Stimulated activated CD8-positive, alpha-beta memory T cell treated with anti-CD3 and anti-CD28 coated beads, Interleukin-15, amount 100 ng/mL, for 4 hours (primary cell): ENCODE measurements at regions not wholly inside any gene's neighbourhood (a gene's known extent, or its start where the extent isn't known, plus 50 kb on each side); places are given as distances from the start of the nearest gene placed in this dataset.

Experiments used
- DNase-seq, 2 donors: peaks; one replicate each; pipeline ENCODE4 v3.0.0-alpha.2; 2020; ENCODE audit warnings: low read depth in 2 of 2

DNA sequence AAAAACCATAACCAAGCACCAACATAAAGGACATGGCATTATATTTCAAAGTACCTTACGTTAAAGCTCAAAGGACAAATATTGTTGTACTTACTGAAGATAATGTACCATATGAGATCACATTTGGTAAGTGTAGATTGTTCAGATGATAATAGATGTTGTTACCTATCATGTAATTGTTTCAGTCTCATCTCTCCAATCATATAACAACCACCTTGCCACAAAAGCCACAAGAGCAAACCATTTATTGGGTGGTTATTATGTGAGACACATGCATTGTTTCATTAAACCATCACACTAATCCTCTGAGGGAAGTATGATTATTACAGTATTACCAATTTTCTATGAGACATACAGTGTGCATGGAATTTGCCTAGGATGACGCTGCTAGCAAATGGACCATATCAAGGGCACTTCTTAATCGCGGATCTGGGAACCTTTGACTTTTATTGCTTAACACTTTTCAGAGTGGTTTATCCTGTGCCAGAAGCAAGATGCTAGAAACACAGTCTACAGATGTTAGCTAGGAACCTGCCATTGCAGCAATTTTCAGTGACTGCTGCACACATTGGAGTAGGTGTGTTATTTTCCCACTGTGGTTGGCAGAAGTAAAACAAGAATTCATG is 149.8 kb upstream of the AKIRIN2 start:
- DNase-seq: no peak

DNA sequence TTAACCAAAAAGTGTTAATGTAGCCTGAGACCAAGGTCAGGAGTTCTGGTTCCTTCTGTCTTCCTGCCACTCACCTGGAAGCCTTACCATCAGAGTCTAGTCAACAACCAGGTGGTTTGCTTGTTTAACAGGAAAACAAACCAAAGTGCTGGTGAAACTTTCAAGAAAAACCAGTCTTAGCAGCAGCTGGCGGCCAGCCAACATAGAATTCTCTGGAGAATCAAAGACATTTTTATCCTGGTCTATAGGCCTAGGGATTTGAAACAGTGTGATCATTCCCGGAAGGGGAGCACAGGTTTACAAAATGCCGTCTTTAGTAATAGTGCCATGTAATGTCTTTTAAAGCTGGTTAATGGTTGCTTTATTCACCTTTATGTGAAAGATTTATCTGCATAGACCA is 146.6 kb upstream of the AKIRIN2 start:
- DNase-seq: no peak

DNA sequence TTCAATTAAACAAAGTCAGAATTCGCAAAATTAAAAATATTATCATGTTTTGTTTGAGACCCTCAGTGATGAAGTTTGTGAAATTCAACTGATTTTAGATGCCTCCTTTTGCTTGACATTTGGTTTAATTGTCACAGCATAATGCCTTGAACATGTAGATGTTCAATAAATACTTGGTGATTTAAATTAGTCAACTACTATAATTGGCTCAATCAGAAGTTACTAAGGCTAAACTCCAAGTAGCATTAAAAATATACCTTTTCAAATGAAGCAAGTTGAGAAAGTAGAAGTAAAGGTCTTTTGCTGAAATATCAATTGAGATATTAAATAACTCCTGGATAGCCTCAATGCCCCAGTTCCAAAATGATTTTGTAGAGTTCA is 145.8 kb upstream of the AKIRIN2 start:
- DNase-seq: no peak

DNA sequence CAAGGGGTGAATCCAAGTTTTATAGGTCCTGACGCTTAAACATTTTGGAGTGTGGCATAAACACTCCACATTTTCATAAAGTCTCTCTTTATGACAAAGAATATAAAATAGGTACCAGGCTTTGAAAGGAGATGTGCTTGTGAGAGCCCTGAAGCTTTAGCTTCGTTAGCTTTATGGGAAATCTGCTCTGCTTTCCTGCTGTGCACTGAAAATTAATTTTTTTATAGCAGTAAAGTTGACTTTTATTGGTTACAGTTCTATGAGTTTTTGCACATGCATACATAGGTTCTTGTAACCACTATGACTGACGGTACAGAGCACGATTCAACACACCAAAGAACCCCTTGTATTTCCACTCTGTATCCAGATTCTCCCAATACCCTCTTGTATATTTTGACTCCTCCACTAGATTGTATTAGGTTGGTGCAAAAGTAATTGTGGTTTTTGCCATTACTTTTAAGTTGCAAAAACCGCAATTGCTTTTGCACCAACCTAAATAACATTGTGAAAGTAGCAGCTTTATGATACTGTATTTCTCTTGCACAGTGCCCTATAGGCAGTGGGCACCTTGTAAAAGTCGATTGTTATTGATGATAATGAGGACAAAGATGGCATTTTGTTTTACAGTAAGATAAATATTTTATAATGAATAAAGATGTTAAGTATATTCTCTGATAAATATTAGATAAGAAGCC is 145.2 kb upstream of the AKIRIN2 start:
- DNase-seq: no peak

GRCh38 chr6:87846434-87846833 is 144.4 kb upstream of the AKIRIN2 start:
- DNase-seq: no peak

- no peak for DNase-seq
These were observed 138.3 kb upstream of the AKIRIN2 start for GRCh38 chr6:87840324-87840723.

DNA sequence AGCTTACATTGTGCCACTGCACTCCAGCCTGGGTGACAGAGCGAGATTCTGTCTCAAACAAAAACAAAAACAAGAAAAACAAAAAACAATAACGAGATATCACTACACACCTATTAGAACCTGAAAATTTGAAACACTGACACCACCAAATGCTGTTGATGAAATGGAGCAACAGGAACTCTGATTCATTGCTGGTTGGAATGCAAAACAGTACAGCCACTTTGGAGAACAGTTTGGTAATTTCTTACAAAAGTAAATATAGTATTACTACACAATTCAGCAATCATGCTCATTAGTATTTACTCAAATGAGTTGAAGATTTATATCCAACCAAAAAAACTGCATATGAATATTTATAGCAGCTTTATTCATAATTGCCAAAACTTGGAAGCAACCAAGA is 135.8 kb upstream of the AKIRIN2 start:
- no peak for DNase-seq

DNA sequence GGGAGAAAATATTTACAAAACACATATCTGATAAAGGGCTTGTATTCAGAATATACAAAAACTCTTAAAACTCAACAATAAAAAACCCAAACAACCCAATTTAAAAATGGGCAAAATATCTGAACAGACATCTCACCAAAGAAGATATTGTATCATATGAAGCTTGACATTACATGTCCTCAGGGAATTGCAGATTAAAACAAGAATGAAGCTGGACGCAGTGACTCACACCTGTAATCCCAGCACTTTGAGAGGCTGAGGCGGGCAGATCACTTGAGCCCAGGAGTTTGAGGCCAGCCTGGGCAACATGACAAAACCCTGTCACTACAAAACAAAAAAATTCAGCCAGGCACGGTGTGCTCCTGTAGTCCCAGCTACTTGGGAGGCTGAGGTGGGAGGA is 135.4 kb upstream of the AKIRIN2 start:
- no peak for DNase-seq

- DNase-seq: no peak
These were observed 130.2 kb upstream of the AKIRIN2 start for GRCh38 chr6:87832025-87832825.

GRCh38 chr6:87830907-87831306 is 128.9 kb upstream of the AKIRIN2 start:
- DNase-seq: no peak

- no peak for DNase-seq
These were observed 127.6 kb upstream of the AKIRIN2 start for GRCh38 chr6:87829622-87830121.

DNA sequence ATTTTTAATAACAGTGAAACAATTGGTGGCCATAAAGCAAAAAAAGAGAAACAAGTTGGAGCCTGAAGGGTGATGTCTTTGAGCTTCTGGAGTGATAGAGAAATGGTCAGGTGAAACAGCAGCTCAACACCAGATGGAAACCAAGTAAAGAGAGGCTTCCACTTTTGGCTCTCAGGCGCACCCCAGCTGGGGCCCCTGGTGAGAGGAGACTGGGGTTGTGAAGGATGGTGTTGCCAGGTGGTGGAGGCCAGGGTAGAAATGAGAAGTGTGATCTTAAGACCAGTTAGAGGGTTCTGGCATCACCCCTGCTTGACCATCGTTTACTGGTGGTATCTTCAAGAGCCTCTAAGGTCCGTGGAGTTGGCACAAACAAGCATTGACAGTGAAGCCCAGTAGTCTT is 126.0 kb upstream of the AKIRIN2 start:
- no peak for DNase-seq

DNA sequence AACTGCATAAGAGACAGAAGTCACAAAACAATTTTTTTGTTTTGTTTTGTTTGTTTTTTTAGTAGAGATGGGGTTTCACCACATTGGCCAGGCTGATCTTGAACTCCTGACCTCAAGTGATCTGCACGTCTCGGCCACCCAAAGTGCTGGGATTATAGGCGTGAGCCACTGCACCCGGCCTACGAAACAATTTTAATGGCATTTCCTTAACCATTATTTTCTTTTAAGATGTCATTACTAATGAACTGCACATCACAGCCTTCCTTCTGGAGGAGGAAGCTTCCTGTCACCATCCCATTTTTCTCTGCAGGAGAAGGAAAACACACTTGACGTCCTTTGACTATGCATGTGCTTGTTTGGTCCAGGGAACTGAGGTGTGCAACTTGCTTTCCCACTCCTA is 125.3 kb upstream of the AKIRIN2 start:
- DNase-seq: no peak

DNA sequence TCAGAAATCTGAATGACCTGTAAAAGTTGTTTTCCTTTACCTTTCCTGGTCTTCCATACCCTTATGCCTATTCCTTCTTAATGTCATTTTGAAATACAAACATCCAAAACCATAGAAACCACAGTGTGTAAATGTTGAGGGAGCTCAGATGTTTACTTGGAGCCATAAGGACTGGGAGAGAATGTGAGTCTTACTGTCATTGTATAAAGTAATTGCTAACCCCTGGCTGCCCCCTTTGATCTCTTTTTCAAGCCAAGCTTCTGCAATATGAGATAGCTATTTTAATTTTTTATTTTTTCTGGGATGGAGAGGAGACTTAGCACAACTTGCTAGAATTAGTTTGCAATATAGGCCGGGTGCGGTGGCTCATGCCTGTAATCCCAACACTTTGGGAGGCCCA is 124.4 kb upstream of the AKIRIN2 start:
- no peak for DNase-seq

GRCh38 chr6:87825821-87826221 is 123.8 kb upstream of the AKIRIN2 start:
- DNase-seq: no peak

DNA sequence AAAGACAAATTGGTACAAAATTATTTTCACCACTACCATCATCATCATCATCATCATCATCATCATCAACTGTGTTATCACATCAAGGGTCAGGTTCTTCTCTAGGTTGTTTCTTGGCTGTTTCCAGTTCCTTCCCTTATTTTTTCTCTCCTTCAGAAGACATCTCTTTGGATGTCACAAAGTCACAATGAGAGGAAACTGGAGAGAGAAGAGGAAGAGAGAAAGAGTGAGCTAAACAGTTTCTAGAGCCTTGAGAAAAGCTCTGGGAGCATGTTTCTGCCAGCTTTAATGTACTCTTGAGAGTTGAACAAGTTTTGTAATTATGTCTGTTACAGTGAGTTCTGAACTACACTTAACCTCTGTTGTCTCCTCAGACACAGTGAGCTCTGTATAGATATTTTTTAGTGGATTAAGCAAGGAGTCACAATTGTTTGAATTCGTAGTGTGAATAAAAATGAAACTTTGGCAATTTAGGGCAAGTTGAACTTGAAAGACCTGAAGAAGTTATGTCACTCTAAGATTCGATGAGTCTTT is 123.0 kb upstream of the AKIRIN2 start:
- no peak for DNase-seq

- no peak for DNase-seq
These were observed 120.0 kb upstream of the AKIRIN2 start for GRCh38 chr6:87822011-87822410.

GRCh38 chr6:87820343-87820984 is 118.4 kb upstream of the AKIRIN2 start:
- no peak for DNase-seq

DNA sequence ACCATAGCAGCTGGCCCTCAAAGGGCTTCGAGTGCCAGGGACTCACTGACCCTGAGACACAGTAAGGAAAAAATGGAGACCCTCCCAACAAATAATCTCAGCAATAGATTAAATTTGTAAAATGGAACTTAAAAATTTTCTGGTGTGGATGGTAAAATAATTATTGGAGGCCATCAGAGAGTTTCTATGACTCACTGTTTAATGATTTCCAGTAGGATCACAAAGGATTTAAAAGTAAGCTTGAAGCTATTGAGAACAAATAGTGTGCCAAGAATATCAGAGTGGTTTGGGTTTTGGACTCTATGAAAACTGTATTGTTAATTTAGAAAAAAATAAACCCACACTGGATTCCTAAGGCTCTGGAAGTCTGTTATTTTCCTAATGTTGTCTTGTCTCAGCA is 115.2 kb upstream of the AKIRIN2 start:
- DNase-seq: no peak

DNA sequence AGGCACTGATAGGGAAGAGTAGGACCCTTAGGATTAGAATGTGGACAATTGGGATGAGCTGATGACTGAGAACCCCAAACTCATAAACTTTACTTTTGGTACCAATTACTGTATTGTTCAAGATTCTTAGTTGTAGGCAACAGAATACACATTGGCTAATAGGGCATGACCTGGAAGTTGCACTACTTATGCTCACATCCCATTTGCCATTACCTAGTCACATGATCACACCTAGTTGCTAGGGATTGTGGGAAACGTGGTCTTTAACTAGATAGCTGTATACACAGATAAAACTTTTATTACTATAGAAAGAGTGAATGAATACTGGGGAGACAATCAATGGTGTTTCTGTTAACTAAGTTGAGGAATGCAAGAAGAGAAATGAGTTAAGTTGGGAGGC is 113.4 kb upstream of the AKIRIN2 start:
- DNase-seq: no peak

GRCh38 chr6:87808005-87808757 is 106.1 kb upstream of the AKIRIN2 start:
- DNase-seq: no peak
